NCI-H345 treated with DMSO at 0.1 percent for 48 hours (cell line): ENCODE measurements at regions not wholly inside any gene's neighbourhood (a gene's known extent, or its start where the extent isn't known, plus 50 kb on each side); places are given as distances from the start of the nearest gene placed in this dataset.
"Not testable (repeated sequence)": the region's sequence is repeated elsewhere in the genome, so short reads cannot be mapped to it uniquely, and the experiment has no call there.

ENCODE experiments used
- DNase-seq: peaks from one replicate; lab custom pipeline; 2025; ENCODE audit not compliant: unreplicated experiment; lab: John Stamatoyannopoulos, UW

- DNase-seq = no peak
These were observed 142.1 kb upstream of the USP9X start for GRCh38 chrX:40943093-40943641.

GRCh38 chrX:40945361-40945713 is 139.9 kb upstream of the USP9X start:
- DNase-seq = no peak

- no peak for DNase-seq
These were observed 138.0 kb upstream of the USP9X start for GRCh38 chrX:40947276-40947675.

GRCh38 chrX:40949071-40949470 is 136.2 kb upstream of the USP9X start:
- no peak for DNase-seq

- DNase-seq = no peak
These were observed 134.7 kb upstream of the USP9X start for GRCh38 chrX:40950546-40950945.

- DNase-seq = not testable (repeated sequence)
These were observed 133.8 kb upstream of the USP9X start for GRCh38 chrX:40951407-40951806.

GRCh38 chrX:40952855-40953254 is 132.4 kb upstream of the USP9X start:
- DNase-seq = no peak

- DNase-seq = no peak
These were observed 131.9 kb upstream of the USP9X start for GRCh38 chrX:40953369-40953768.

GRCh38 chrX:40960041-40960440 is 125.2 kb upstream of the USP9X start:
- DNase-seq = no peak

GRCh38 chrX:40962793-40963407 is 122.3 kb upstream of the USP9X start:
- no peak for DNase-seq

- DNase-seq = no peak
These were observed 121.2 kb upstream of the USP9X start for GRCh38 chrX:40964008-40964407.

- DNase-seq = no peak
These were observed 120.3 kb upstream of the USP9X start for GRCh38 chrX:40964633-40965586.

- no peak for DNase-seq
These were observed 118.9 kb upstream of the USP9X start for GRCh38 chrX:40966213-40966820.

- no peak for DNase-seq
These were observed 117.1 kb upstream of the USP9X start for GRCh38 chrX:40968180-40968579.

GRCh38 chrX:40971736-40972135 is 113.5 kb upstream of the USP9X start:
- peak; percentile 0 for DNase-seq

- DNase-seq = no peak
These were observed 111.6 kb upstream of the USP9X start for GRCh38 chrX:40973619-40974018.

- no peak for DNase-seq
These were observed 109.3 kb upstream of the USP9X start for GRCh38 chrX:40975951-40976350.

- no peak for DNase-seq
These were observed 108.3 kb upstream of the USP9X start for GRCh38 chrX:40976981-40977380.

GRCh38 chrX:40984962-40985361 is 100.3 kb upstream of the USP9X start:
- DNase-seq = no peak

GRCh38 chrX:40987413-40987812 is 97.8 kb upstream of the USP9X start:
- DNase-seq = no peak

GRCh38 chrX:40988100-40988499 is 97.1 kb upstream of the USP9X start:
- no peak for DNase-seq

GRCh38 chrX:40993395-40993794 is 91.8 kb upstream of the USP9X start:
- DNase-seq = not testable (repeated sequence)
